Neural progenitor cell (in vitro differentiated cells): ENCODE measurements at regions not wholly inside any gene's neighbourhood (a gene's known extent, or its start where the extent isn't known, plus 50 kb on each side); places are given as distances from the start of the nearest gene placed in this dataset.

Experiments
- DNase-seq: peaks from one replicate; pipeline ENCODE4 v3.0.0-alpha.2; 2016; ENCODE audit warnings: low spot score
- H2AFZ ChIP-seq: fragments of 200-600 bp; sonication (generic); replicated peaks from 2 replicates; pipeline ENCODE4 v1.6.1; 2016; ENCODE audit warnings: antibody characterized with exemption
- H3F3A ChIP-seq: fragments of 200-600 bp; sonication (generic); 2 replicates; pipeline ENCODE4 v1.6.1; 2016; ENCODE audit warnings: antibody characterized with exemption, low read depth
- H3K27ac ChIP-seq: fragments of 200-600 bp; sonication (generic); 2 replicates; pipeline ENCODE4 v1.5.1; 2016; ENCODE audit warnings: mild to moderate bottlenecking
- H3K27me3 ChIP-seq: fragments of 200-600 bp; sonication (generic); 2 replicates; pipeline ENCODE4 v1.6.1; 2016; ENCODE audit warnings: mild to moderate bottlenecking, moderate library complexity
- H3K36me3 ChIP-seq: fragments of 200-600 bp; sonication (generic); 2 replicates; pipeline ENCODE4 v1.5.1; 2016
- H3K4me1 ChIP-seq: fragments of 200-600 bp; sonication (generic); 2 replicates; pipeline ENCODE4 v1.6.1; 2016; ENCODE audit warnings: mixed run types
- H3K4me2 ChIP-seq: fragments of 200-600 bp; sonication (generic); 2 replicates; pipeline ENCODE4 v1.6.1; 2016
- H3K4me3 ChIP-seq: fragments of 200-600 bp; sonication (generic); 2 replicates; pipeline ENCODE4 v1.5.1; 2016
- H3K79me2 ChIP-seq: fragments of 200-600 bp; sonication (generic); 2 replicates; pipeline ENCODE4 v1.6.1; 2016; ENCODE audit warnings: low read depth
- H3K9ac ChIP-seq: fragments of 200-600 bp; sonication (generic); 2 replicates; pipeline ENCODE4 v1.6.1; 2016
- H3K9me3 ChIP-seq: fragments of 200-600 bp; sonication (generic); 2 replicates; pipeline ENCODE4 v1.5.1; 2016; ENCODE audit warnings: low read depth
- H4K20me1 ChIP-seq: fragments of 200-600 bp; sonication (generic); 2 replicates; pipeline ENCODE4 v1.6.1; 2016; ENCODE audit warnings: low read depth
- H3K27ac Mint-ChIP-seq: 3 replicates; pipeline ENCODE4 v1.8.0; 2021; ENCODE audit warnings: mixed read lengths
- H3K27me3 Mint-ChIP-seq: 2 replicates; pipeline ENCODE4 v1.8.0; 2022; ENCODE audit warnings: low read depth, mild to moderate bottlenecking, inconsistent platforms, moderate library complexity, mixed read lengths; ENCODE audit not compliant: insufficient read depth
- H3K36me3 Mint-ChIP-seq: 3 replicates; pipeline ENCODE4 v1.8.0; 2021; ENCODE audit warnings: mixed read lengths
- H3K4me1 Mint-ChIP-seq: 3 replicates; pipeline ENCODE4 v1.8.0; 2021; ENCODE audit warnings: mixed read lengths
- H3K4me3 Mint-ChIP-seq: 3 replicates; pipeline ENCODE4 v1.8.0; 2021; ENCODE audit warnings: mild to moderate bottlenecking, moderate library complexity, mixed read lengths
- H3K9me3 Mint-ChIP-seq: 3 replicates; pipeline ENCODE4 v1.8.0; 2020; ENCODE audit warnings: mixed read lengths
- CTCF ChIP-seq: fragments of 200-600 bp; sonication (generic); IDR thresholded peaks from 2 replicates; pipeline ENCODE4 v1.5.1; 2017; ENCODE audit warnings: antibody characterized with exemption, mild to moderate bottlenecking
- EZH2 ChIP-seq: fragments of 200-600 bp; sonication (generic); IDR thresholded peaks from 2 replicates; pipeline ENCODE4 v1.6.1; 2017; ENCODE audit warnings: antibody characterized with exemption, mild to moderate bottlenecking, moderate library complexity
- EZH2phosphoT487 ChIP-seq: fragments of 200-600 bp; sonication (generic); IDR thresholded peaks from 2 replicates; pipeline ENCODE4 v1.6.1; 2017; ENCODE audit warnings: antibody characterized with exemption

GRCh38 chr3:189490337-189490736 is 140.9 kb upstream of the TP63 start:
- Histone ChIP-seq H3F3A (no peaks in the 10 kb centered on the region), H3K4me2 (no peak overlapping the region), H3K9ac (no peak overlapping the region), H4K20me1 (no peaks in the 10 kb centered on the region), H3K27ac (no peak overlapping the region), H3K79me2 (no peaks in the 10 kb centered on the region), H2AFZ (no peak overlapping the region), H3K4me1 (no peaks in the 10 kb centered on the region), H3K27me3 (no peaks in the 10 kb centered on the region), H3K9me3 (no peaks in the 10 kb centered on the region), H3K4me3 (no peak overlapping the region), H3K36me3 (no peaks in the 10 kb centered on the region)
- Mint-ChIP-seq H3K27me3 (peaks cover 2% of the 10 kb centered on the region), H3K4me3 (no peak overlapping the region), H3K9me3 (no peaks in the 10 kb centered on the region), H3K36me3 (no peaks in the 10 kb centered on the region), H3K27ac (no peak overlapping the region), H3K4me1 (no peaks in the 10 kb centered on the region)
- DNase-seq: no peak
- TF ChIP-seq CTCF (no peak), EZH2 (no peak), EZH2phosphoT487 (no peak)

DNA sequence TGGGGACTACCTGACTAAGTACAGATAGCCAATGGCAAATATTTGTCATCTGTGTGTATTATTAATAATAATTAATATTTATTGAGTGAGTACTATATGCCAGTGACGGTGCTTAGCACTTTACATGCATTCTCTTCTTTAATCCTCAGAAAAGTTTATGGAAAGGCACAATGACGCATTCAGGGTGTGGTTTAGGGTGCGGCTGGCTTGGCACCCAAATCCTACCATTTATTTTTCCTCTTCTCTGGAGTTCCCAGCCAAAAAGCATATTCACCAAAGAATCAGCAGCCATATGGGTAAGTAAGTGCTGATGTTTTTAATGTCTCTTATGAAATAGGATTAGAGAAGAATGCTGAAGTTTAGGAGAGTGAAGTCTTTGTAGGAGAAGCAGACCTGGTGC is 140.4 kb upstream of the TP63 start:
- no peaks in the 10 kb centered on the region for H3F3A ChIP-seq

DNA sequence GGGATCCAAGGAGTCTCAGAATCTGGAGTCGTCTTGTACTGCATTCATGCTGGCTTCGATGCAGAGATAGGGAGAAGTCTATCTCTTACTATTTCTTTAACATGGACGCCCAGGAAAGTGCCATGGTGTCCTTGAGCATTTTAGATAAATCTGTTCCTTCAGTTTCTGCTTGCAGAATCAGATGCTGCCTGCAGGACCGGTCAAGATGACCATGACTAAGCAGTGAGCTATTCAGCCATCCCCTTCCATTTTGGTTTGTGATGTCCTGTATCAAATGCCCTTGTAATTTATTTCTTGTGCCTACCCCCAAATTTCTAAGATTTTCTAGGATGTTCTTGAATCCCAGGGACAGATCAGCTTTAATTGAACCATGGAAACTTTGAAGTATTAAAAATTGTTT is 139.4 kb upstream of the TP63 start:
- Histone ChIP-seq H3K27me3 (no peaks in the 10 kb centered on the region), H3K4me1 (no peaks in the 10 kb centered on the region), H3K79me2 (no peaks in the 10 kb centered on the region), H2AFZ (no peak overlapping the region), H3K9ac (no peak overlapping the region), H3K36me3 (no peaks in the 10 kb centered on the region), H3K27ac (no peak overlapping the region), H4K20me1 (no peaks in the 10 kb centered on the region), H3F3A (no peaks in the 10 kb centered on the region), H3K4me2 (no peak overlapping the region), H3K4me3 (no peak overlapping the region), H3K9me3 (no peaks in the 10 kb centered on the region)
- H3K4me3 Mint-ChIP-seq: no peak overlapping the region
- no peaks in the 10 kb centered on the region for H3K36me3 Mint-ChIP-seq
- TF ChIP-seq EZH2phosphoT487 (no peak), EZH2 (no peak), CTCF (no peak)
- peaks cover 4% of the 10 kb centered on the region for H3K27me3 Mint-ChIP-seq
- H3K27ac Mint-ChIP-seq: no peak overlapping the region
- no peak for DNase-seq
- H3K9me3 Mint-ChIP-seq: no peaks in the 10 kb centered on the region
- H3K4me1 Mint-ChIP-seq: no peaks in the 10 kb centered on the region

More for the DNA sequence above, 140.4 kb upstream of the TP63 start:
- H3K4me3 ChIP-seq: no peak overlapping the region
- H3K79me2 ChIP-seq: no peaks in the 10 kb centered on the region
- no peaks in the 10 kb centered on the region for H3K4me1 ChIP-seq
- no peak overlapping the region for H2AFZ ChIP-seq
- no peaks in the 10 kb centered on the region for H3K36me3 Mint-ChIP-seq
- no peak overlapping the region for H3K4me2 ChIP-seq
- no peak overlapping the region for H3K27ac Mint-ChIP-seq
- H3K27me3 ChIP-seq: no peaks in the 10 kb centered on the region
- TF ChIP-seq EZH2phosphoT487 (no peak), EZH2 (no peak), CTCF (no peak)
- no peaks in the 10 kb centered on the region for H4K20me1 ChIP-seq
- H3K4me1 Mint-ChIP-seq: no peaks in the 10 kb centered on the region
- no peak overlapping the region for H3K27ac ChIP-seq
- H3K36me3 ChIP-seq: no peaks in the 10 kb centered on the region
- no peak for DNase-seq
- no peaks in the 10 kb centered on the region for H3K9me3 ChIP-seq
- H3K27me3 Mint-ChIP-seq: peaks cover 2% of the 10 kb centered on the region
- no peak overlapping the region for H3K4me3 Mint-ChIP-seq
- H3K9me3 Mint-ChIP-seq: no peaks in the 10 kb centered on the region
- no peak overlapping the region for H3K9ac ChIP-seq

DNA sequence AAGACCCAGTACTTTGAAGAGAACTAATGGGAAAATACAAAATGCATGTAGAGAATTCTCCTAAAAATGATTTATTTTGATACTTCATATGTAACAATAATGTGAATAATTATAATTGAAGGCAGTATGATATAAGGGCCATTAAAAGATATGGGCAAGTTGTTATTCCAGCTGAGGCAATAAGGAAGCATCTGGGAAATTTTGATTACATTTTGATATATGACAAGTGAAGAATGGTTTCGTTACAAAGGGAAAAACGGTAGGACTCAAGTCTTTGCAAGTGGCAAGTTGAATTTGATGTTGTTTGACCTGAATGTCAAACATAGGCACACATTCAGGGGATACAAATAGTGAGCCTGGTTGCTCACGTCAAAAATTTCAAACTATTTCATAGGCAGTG is 137.9 kb upstream of the TP63 start:
- TF ChIP-seq EZH2phosphoT487: no peak
- H3K79me2 ChIP-seq: no peaks in the 10 kb centered on the region
- peaks cover 4% of the 10 kb centered on the region for H3K27me3 Mint-ChIP-seq
- H3K9me3 Mint-ChIP-seq: no peaks in the 10 kb centered on the region
- no peak overlapping the region for H3K27ac Mint-ChIP-seq
- no peak overlapping the region for H3K27ac ChIP-seq
- no peaks in the 10 kb centered on the region for H3K36me3 ChIP-seq
- no peaks in the 10 kb centered on the region for H3K9me3 ChIP-seq
- H3K9ac ChIP-seq: no peak overlapping the region
- H3K36me3 Mint-ChIP-seq: no peaks in the 10 kb centered on the region
- no peaks in the 10 kb centered on the region for H3K4me1 ChIP-seq
- no peak overlapping the region for H2AFZ ChIP-seq
- no peaks in the 10 kb centered on the region for H3K27me3 ChIP-seq
- no peaks in the 10 kb centered on the region for H3K4me1 Mint-ChIP-seq
- no peak overlapping the region for H3K4me2 ChIP-seq
- H4K20me1 ChIP-seq: no peaks in the 10 kb centered on the region
- no peaks in the 10 kb centered on the region for H3F3A ChIP-seq
- no peak overlapping the region for H3K4me3 ChIP-seq
- H3K4me3 Mint-ChIP-seq: no peak overlapping the region
- no peak for DNase-seq
